Caco-2 (cell line): ENCODE measurements at regions not wholly inside any gene's neighbourhood (a gene's known extent, or its start where the extent isn't known, plus 50 kb on each side); places are given as distances from the start of the nearest gene placed in this dataset.

ENCODE experiments used
- BruUV-seq: library from RNA; stranded (reverse); fragments of 400-500 nt; replicated peaks from 2 replicates; lab custom pipeline; 2021; lab: Mats Ljungman, UMichigan
- CTCF ChIA-PET: fragments of 300-600 bp; sonication (Branson Sonifier 250); formaldehyde crosslinking; loops from one replicate; lab custom pipeline; 2022; ENCODE audit warnings: antibody characterized with exemption; lab: Charles Lee
- POLR2A ChIA-PET: fragments of 300-600 bp; sonication (Branson Sonifier 250); formaldehyde crosslinking; loops from one replicate; lab custom pipeline; 2022; ENCODE audit warnings: antibody characterized with exemption; lab: Charles Lee
- DNase-seq, 2 experiments: peaks; one replicate each; pipeline versions ENCODE4 v3.0.0 to v3.0.0-alpha.2; 2020 to 2022
- H3K27me3 ChIP-seq: replicated peaks from 2 replicates; pipeline ENCODE4 v1.6.0; 2011; ENCODE audit warnings: low read length; ENCODE audit not compliant: control insufficient read depth, insufficient read depth
- H3K36me3 ChIP-seq: 2 replicates; pipeline ENCODE4 v1.5.1; 2011; ENCODE audit warnings: low read length; ENCODE audit not compliant: control insufficient read depth, insufficient read depth
- H3K4me1 ChIP-seq: fragments of 250-450 bp; sonication (Bioruptor Pico); 2 replicates; pipeline ENCODE4 v1.5.1; 2020; ENCODE audit warnings: mild to moderate bottlenecking
- H3K4me3 ChIP-seq: 2 replicates; pipeline ENCODE4 v1.5.1; 2011; ENCODE audit warnings: low read depth, mild to moderate bottlenecking, control low read depth, low read length
- H3K9me3 ChIP-seq: fragments of 250-450 bp; sonication (Bioruptor Pico); 2 replicates; pipeline ENCODE4 v1.5.1; 2020; ENCODE audit warnings: mild to moderate bottlenecking, moderate library complexity
- H3K27ac Mint-ChIP-seq: one replicate; pipeline ENCODE4 v1.8.0; 2022; ENCODE audit warnings: mixed read lengths; ENCODE audit not compliant: unreplicated experiment
- H3K27me3 Mint-ChIP-seq: one replicate; pipeline ENCODE4 v1.8.0; 2022; ENCODE audit warnings: mixed read lengths; ENCODE audit not compliant: insufficient read depth, unreplicated experiment
- H3K36me3 Mint-ChIP-seq: one replicate; pipeline ENCODE4 v1.8.0; 2022; ENCODE audit warnings: mild to moderate bottlenecking, mixed read lengths; ENCODE audit not compliant: insufficient read depth, unreplicated experiment
- H3K4me1 Mint-ChIP-seq: one replicate; pipeline ENCODE4 v1.8.0; 2022; ENCODE audit warnings: low read depth, mixed read lengths; ENCODE audit not compliant: unreplicated experiment
- H3K4me3 Mint-ChIP-seq: one replicate; pipeline ENCODE4 v1.8.0; 2022; ENCODE audit warnings: mild to moderate bottlenecking, moderate library complexity, mixed read lengths; ENCODE audit not compliant: unreplicated experiment
- H3K9me3 Mint-ChIP-seq: one replicate; pipeline ENCODE4 v1.8.0; 2022; ENCODE audit warnings: mixed read lengths; ENCODE audit not compliant: unreplicated experiment
- intact Hi-C: fragments of 100-400 bp; cut with micrococcal nuclease; formaldehyde crosslinking; loops from one replicate; pipeline ENCODE4 v1.10.0; 2022; ENCODE audit not compliant: unreplicated experiment
- TF ChIP-seq, protein P1 (sequence below), 2 experiments: fragments of 200-600 bp in 1 of 2; IDR thresholded peaks; 1 replicate in 1 of 2; 2 replicates in 1 of 2; pipeline versions ENCODE4 v1.5.1 to v1.8.0; 2011 to 2022; ENCODE audit warnings: antibody characterized with exemption in 1 of 2, control low read depth in 1 of 2, inconsistent platforms in 1 of 2, low read depth in 1 of 2, low read length in 1 of 2, mild to moderate bottlenecking in 1 of 2, moderate library complexity in 1 of 2; ENCODE audit not compliant: insufficient read depth in 1 of 2, severe bottlenecking in 1 of 2, unreplicated experiment in 1 of 2

DNA sequence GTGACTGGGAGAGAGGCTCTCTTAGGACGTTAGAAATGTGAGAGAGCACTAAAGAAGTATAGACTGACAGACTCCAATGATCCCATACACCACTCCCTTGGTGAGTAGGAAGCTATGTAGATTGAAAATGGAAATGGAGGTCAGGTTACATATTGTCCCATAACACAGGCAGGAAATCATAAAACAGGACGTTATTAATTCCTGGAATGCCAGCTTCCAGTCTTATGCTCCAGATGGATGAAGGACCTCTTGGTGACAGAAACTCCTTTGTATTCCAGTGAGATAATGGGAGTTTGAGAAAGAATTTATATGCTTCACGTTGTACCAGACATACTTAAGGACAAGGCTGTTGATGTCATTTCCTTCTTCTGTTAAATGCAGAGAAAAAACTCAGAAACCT lies 338.2 kb upstream of the ITGA1 start:
- ChIA-PET CTCF (no interaction called here), POLR2A (interaction anchor here (0.6 kb wide), 1 partner anchor 450 kb away, joined by 3 read pairs; no protein-coding TSS in a partner anchor)
- Mint-ChIP-seq H3K4me3 (no peak overlapping the region), H3K27me3 (no peaks in the 10 kb centered on the region), H3K9me3 (no peaks in the 10 kb centered on the region), H3K4me1 (no peaks in the 10 kb centered on the region), H3K36me3 (no peaks in the 10 kb centered on the region), H3K27ac (no peak overlapping the region)
- TF ChIP-seq, protein P1, sequence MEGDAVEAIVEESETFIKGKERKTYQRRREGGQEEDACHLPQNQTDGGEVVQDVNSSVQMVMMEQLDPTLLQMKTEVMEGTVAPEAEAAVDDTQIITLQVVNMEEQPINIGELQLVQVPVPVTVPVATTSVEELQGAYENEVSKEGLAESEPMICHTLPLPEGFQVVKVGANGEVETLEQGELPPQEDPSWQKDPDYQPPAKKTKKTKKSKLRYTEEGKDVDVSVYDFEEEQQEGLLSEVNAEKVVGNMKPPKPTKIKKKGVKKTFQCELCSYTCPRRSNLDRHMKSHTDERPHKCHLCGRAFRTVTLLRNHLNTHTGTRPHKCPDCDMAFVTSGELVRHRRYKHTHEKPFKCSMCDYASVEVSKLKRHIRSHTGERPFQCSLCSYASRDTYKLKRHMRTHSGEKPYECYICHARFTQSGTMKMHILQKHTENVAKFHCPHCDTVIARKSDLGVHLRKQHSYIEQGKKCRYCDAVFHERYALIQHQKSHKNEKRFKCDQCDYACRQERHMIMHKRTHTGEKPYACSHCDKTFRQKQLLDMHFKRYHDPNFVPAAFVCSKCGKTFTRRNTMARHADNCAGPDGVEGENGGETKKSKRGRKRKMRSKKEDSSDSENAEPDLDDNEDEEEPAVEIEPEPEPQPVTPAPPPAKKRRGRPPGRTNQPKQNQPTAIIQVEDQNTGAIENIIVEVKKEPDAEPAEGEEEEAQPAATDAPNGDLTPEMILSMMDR (IDR thresholded peaks at IDR 0.05; ENCODE audit: insufficient read depth in 1 of 2, low read depth in 1 of 2, low read length in 1 of 2, severe bottlenecking in 1 of 2, unreplicated experiment in 1 of 2): no peak
- Histone ChIP-seq H3K4me3 (no peak overlapping the region), H3K36me3 (no peaks in the 10 kb centered on the region), H3K27me3 (no peaks in the 10 kb centered on the region), H3K4me1 (no peaks in the 10 kb centered on the region), H3K9me3 (no peaks in the 10 kb centered on the region)
- no peak for DNase-seq
- intact Hi-C loops: no loop called here
- BruUV-seq: no TSS peak

DNA sequence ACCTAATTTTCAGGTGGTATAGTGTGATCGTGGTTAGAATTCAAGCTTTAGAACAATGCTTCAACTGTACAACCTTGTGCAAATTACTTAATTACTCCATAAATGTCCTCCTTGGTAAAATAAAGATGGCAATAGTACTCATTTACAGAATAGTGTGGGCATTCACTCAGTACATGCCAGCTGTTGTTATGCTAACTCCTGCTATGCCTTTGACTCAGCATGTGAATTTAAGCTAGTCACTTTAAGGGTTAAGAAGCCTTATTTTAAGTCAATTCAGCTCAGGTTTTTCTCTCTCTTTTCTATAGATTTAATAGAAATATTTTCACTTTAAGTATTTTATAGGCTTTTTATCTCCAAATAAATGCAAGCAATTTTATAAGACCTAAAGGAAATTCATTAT lies 335.6 kb upstream of the ITGA1 start:
- intact Hi-C loops: no loop called here
- H3K27me3 Mint-ChIP-seq: no peaks in the 10 kb centered on the region
- Histone ChIP-seq H3K27me3 (no peaks in the 10 kb centered on the region), H3K36me3 (no peaks in the 10 kb centered on the region), H3K9me3 (no peaks in the 10 kb centered on the region), H3K4me3 (no peak overlapping the region), H3K4me1 (no peaks in the 10 kb centered on the region)
- H3K4me1 Mint-ChIP-seq: no peaks in the 10 kb centered on the region
- POLR2A ChIA-PET: no interaction called here
- no peak for DNase-seq
- H3K36me3 Mint-ChIP-seq: no peaks in the 10 kb centered on the region
- CTCF ChIA-PET: no interaction called here
- TF ChIP-seq, protein P1 (IDR thresholded peaks at IDR 0.05; ENCODE audit: insufficient read depth in 1 of 2, low read depth in 1 of 2, low read length in 1 of 2, severe bottlenecking in 1 of 2, unreplicated experiment in 1 of 2): no peak
- no TSS peak for BruUV-seq
- no peaks in the 10 kb centered on the region for H3K9me3 Mint-ChIP-seq
- H3K4me3 Mint-ChIP-seq: no peak overlapping the region
- H3K27ac Mint-ChIP-seq: no peak overlapping the region

DNA sequence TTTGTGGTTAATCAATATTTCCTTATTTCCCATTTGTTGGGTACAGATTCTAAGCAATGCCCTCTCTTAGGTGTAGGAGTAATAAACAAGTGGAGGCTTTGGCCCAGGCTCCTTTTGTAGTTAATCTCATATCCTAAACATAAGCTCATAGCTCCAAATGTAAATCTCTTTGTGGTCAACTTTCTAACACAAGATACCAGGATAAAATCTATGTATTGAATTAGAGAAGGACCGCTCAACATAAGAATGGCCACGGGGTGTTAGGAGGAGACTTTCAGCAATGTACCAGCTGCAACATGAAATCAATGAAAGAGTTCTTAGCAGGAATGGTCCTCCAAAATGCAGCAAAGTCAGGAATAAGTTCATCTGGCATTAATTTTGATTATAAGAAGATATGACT lies 334.5 kb upstream of the ITGA1 start:
- Mint-ChIP-seq H3K4me1 (no peaks in the 10 kb centered on the region), H3K27ac (no peak overlapping the region), H3K36me3 (no peaks in the 10 kb centered on the region), H3K27me3 (no peaks in the 10 kb centered on the region), H3K9me3 (no peaks in the 10 kb centered on the region), H3K4me3 (no peak overlapping the region)
- no peaks in the 10 kb centered on the region for H3K27me3 ChIP-seq
- no peaks in the 10 kb centered on the region for H3K4me1 ChIP-seq
- no peak for DNase-seq
- TF ChIP-seq, protein P1 (IDR thresholded peaks at IDR 0.05; ENCODE audit: insufficient read depth in 1 of 2, low read depth in 1 of 2, low read length in 1 of 2, severe bottlenecking in 1 of 2, unreplicated experiment in 1 of 2): no peak
- ChIA-PET CTCF (no interaction called here), POLR2A (no interaction called here)
- H3K9me3 ChIP-seq: no peaks in the 10 kb centered on the region
- no TSS peak for BruUV-seq
- intact Hi-C loops: loop anchor here (1.0 kb wide), 1 partner anchor 38 kb away; no protein-coding TSS in a partner anchor
- H3K36me3 ChIP-seq: no peaks in the 10 kb centered on the region
- no peak overlapping the region for H3K4me3 ChIP-seq
